Peyer's patch (tissue), 4 donors: ENCODE measurements at regions not wholly inside any gene's neighbourhood (a gene's known extent, or its start where the extent isn't known, plus 50 kb on each side); places are given as distances from the start of the nearest gene placed in this dataset.

Experiments
- CTCF ChIP-seq, 6 experiments: fragments of 450-650 bp in 4 of 6; fragments of 200-600 bp in 2 of 6; sonication (generic) in 1 of 6; IDR thresholded peaks; one replicate each; pipeline ENCODE4 v1.5.1; 2017 to 2019; ENCODE audit warnings: antibody characterized with exemption in 6 of 6, mild to moderate bottlenecking in 3 of 6, moderate library complexity in 1 of 6
- POLR2A ChIP-seq, 2 donors: fragments of 450-650 bp; IDR thresholded peaks; one replicate each; pipeline ENCODE4 v1.5.1; 2017; ENCODE audit warnings: antibody characterized with exemption in 2 of 2, mild to moderate bottlenecking in 2 of 2, moderate library complexity in 2 of 2

DNA sequence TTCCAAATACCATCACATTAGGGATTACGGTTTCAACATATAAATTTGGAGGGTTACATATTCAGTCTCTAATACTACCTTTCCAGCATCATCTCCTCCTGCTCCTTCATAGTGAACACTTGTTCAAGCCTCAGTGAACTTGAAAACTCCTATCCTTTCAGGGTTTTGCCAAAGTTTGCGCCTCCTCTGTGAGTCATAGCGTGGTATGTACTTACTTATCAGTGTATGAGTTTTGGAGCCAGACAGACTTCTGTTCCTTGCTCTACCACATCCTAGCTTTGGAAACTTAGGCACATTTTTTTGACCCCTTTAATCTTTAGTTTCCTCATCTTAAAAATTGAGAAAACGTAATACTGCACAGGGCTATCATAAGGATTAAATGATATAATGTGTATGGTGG, 160.1 kb upstream of the ZC3H12C start:
- no peak for TF ChIP-seq CTCF (IDR thresholded peaks at IDR 0.05)
- no peak for TF ChIP-seq POLR2A (IDR thresholded peaks at IDR 0.05)
